Kidney tubule cell (primary cell): ENCODE measurements at regions not wholly inside any gene's neighbourhood (a gene's known extent, or its start where the extent isn't known, plus 50 kb on each side); places are given as distances from the start of the nearest gene placed in this dataset.
"Not testable (repeated sequence)": the region's sequence is repeated elsewhere in the genome, so short reads cannot be mapped to it uniquely, and the experiment has no call there.

ENCODE experiments used
- DNase-seq: peaks from one replicate; pipeline ENCODE4 v3.0.0-alpha.2; 2018; ENCODE audit warnings: low spot score

- peak; percentile 20 for DNase-seq
Observed at GRCh38 chr2:117359266-117359914, 455.1 kb upstream of the DDX18 start.

DNA sequence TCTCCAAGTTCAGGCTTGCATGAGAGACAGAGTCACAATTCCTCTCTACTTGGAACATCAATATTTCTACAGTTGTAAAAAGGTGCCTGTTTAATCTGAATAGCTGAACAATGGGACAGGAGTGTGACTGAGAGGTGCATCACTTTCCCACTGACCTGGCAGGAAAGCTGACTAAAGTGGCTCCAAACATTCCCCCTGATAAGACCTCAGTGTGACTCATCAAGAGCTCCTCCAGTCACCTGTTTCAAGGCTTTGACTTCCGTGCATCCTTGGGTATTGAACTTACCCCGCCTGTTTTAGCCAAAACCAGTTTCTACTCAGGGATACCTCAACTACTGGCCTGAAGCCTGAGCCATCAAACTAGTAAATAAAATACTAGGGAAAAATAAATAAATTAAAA lies 453.9 kb upstream of the DDX18 start:
- DNase-seq, result peak; percentile 79

GRCh38 chr2:117378653-117379052 lies 435.8 kb upstream of the DDX18 start:
- peak; percentile 89 for DNase-seq

DNA sequence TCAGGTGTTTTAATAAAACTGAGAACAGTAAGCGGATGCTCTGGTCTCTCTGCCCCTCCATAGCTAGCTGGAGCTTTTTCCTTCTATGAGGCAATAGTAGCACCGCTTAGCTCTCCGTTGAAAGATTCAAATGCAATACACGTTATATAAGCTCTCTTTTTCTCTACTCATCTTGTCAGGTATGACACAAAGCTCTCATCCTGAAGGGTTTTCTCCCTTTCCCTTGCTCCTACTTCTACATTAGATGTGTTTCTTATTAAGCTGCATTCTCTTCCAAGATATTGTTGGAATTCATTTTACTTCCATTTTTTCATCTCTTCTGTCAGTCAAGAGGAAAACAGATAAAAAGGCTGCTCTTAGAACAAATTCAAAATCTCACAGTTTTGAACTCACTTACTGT lies 434.6 kb upstream of the DDX18 start:
- no peak for DNase-seq

DNA sequence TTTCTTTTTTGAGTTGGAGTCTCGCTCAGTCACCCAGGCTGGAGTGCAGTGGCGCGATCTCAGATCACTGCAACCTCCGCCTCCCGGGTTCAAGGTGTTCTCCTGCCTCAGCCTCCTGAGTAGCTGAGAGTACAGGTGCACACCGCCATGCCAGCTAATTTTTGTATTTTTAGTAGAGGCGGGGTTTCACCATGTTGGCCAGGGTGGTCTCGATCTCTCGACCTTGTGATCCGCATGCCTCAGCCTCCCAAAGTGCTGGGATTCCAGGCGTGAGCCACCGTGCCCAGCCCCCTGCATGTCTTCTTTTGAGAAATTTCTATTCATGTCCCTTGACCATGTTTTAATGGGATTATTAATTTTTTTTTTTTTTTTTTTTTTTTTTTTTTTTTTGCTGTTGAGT lies 430.5 kb upstream of the DDX18 start:
- not testable (repeated sequence) for DNase-seq

DNA sequence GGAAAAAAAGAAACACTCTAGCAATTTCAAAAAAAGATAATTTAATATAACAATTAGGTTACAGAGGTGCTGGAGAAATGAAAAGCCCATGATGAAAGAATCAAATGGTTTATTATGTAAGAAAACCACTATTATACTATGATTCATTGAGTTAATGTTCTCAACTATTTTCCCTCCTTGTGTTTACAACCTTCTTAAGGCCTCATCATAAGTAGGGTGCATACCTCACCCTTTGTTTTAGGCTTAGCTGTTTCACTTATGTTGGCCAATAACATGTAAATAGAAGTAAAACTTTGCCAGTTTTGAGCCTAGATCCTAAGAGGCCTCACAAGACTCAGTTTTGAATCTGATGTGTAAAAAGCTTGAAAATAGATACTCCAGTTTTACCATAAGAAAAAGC lies 418.3 kb upstream of the DDX18 start:
- no peak for DNase-seq

DNA sequence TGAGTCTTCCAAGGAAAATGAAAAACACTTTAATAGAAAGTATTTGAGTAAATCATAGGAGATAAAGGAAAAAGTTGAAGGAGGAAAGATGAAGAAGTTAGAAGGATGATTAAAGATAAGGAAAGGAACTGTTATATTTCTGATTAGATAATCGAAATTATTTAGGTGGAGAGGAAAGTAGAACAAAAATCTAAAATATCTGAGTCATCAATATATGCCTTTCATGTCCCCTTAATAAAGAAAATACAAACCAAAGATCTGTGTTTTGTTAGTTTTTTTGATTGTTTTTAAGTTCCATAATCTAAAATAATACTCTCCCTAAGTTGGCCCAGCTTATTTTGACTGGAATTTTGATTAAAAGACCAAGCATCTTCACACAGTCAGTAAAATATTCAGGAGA lies 412.9 kb upstream of the DDX18 start:
- no peak for DNase-seq

DNA sequence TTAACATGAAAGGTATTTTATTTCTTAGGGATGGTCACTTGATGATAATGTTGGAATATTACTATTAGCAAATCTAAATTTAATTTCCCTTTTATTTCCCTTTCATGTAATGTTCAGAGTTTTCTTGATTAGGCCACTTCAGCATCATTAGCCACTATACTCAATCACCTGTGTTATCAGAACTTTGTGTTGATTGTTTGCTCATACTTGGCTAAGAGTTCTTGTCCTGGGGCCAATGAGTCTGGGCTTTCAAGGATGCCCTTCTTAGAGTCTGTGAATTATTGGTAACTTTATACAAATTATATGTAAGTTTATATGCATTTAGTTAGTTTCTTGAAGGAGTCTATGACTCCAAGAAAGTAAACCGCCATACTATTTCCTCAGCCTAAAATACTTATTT lies 408.0 kb upstream of the DDX18 start:
- no peak for DNase-seq

GRCh38 chr2:117407746-117408145 lies 406.7 kb upstream of the DDX18 start:
- DNase-seq, result no peak

- no peak for DNase-seq
Observed at GRCh38 chr2:117409443-117409842, 405.0 kb upstream of the DDX18 start.

DNA sequence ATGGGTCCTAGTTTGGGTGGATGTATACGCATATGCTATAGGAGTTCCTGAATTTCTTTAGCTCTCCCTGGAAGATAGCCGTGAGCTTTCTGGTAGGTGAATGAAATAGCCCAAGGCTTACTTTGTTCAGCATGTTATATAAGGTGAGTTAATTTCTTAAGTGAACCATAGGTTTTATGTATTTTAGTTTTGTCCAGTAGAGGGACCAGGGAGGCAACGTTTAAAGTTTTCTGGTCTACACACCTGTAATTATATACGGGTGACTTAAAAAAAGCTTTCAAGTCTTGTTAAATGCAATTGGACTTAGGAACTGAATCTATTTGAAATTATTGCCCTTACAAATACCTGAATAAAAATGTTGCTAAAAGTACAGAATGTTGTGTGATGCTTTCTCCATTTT lies 402.5 kb upstream of the DDX18 start:
- DNase-seq, result peak; percentile 5

DNA sequence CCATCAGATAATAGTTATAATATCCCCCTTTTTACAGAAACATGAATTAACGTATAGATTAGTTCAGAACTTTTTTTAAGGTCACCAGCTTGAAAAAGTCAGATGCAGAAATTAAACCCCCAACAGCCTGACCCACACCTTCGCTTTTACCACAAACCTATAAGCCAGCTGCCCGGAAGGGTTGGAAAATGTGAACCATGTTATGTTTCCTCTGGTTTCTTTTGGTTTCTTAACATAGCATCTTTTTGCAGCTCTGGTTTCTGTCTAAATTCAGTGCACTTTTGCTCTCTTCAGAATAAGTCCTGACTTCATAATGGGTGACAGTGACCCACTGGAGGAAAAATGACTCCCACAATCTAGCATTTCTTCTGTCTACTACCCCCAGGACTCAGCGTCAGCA lies 381.7 kb upstream of the DDX18 start:
- DNase-seq, result no peak

GRCh38 chr2:117436697-117437096 lies 377.8 kb upstream of the DDX18 start:
- DNase-seq, result no peak

DNA sequence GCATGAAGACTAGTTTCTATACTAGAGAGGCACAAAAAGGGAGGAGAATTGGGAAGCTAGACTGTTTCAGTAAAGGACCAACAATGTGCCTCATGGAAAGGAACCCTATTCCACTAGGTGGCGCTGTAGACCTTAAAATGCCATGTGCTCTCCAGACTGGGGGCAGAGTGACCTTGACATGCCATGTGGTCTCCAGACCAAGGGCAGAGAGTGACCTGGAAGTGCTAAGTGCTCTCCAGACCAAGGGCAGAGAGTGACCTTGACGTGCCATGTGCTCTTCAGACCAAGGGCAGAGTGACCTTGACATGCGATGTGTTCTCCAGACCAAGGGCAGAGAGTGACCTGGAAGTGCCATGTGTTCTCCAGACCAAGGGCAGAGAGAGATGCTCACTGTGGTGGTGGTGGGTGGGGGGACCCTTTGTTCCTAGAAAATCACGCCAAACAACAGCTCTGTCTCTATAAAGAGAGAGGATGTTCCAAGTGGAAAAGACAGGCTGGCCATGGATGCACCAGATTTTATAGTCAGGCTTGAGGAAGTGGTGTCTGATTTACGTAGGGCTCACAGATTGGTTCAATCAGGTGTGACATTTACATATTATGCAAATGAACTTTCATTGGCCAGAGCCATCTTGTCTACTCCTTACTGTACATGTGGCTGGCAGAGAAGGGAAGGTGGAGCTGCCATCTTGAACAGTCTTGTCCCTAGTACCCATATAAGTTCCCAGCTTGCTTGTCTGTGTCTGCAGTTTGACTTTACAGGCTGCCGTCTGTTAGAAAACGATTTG lies 344.0 kb upstream of the DDX18 start:
- peak; percentile 34 for DNase-seq

DNA sequence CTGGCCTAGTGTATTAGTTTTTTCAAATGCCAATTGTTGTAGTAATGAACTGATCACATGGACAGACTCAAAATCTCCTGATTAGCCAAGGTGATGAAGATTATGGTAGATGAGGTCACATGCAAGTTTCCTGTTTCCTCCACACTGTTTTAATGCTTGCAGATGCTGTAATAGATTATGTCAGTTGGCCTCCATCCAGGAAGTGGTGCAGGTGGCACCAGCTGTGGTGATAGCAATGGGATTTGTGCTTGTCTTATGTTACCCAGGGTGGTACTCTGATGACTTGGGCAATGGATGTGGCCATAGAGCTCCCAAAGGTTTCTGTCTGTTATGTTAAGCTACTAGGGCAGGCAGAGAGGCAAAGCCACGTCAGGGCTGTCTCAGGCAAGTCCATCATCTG lies 332.9 kb upstream of the DDX18 start:
- no peak for DNase-seq

- no peak for DNase-seq
Observed at GRCh38 chr2:117485588-117485987, 328.9 kb upstream of the DDX18 start.

DNA sequence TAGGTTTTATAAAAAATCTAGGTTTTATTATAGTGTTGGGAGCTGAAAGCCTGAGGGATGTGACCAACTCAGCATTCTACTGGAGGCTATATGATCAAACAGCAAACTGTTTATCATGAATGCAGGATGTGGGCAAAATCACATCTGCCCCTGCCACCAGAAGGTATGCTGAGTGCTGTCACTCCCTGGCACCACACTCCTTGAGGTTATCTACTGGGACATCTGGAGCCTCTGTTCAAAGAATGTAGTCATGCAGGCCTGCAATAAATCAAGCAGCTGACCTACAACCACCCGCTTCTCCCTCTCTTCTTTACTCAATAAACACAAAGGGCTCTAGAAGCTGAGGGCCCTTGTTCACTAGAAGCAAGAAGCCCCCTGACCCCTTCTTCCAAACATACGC lies 328.4 kb upstream of the DDX18 start:
- no peak for DNase-seq

DNA sequence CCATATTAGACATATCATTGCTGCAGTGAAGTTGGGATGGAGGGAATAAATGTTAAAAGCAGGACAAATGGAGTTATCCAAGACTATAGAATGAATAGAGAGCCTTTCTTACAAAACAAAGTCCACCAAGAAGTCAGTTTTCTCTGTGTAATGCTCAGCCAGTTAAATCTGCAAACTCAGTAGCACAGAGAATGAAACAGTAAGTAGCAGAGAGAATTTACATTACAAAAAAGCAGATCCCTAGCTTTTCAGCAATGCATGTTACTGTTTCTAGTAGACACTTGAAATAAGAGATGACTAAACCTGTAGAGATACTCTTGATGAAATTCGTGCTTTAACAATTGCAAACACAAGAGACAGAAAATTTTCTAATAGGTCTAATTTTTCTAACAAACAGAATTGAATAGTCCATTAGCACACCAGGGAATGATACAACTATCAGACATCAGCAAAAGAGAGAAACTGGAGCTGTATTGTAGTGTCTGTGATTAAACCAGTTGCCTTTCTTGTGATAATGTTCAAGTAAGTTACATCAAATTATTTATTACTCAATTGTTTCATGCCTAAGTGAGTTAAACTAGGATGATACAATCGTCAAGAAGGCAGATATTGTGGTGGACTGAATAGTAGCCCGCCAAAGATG lies 322.2 kb upstream of the DDX18 start:
- DNase-seq, result no peak

- no peak for DNase-seq
Observed at GRCh38 chr2:117500721-117501120, 313.8 kb upstream of the DDX18 start.

GRCh38 chr2:117502121-117502520 lies 312.4 kb upstream of the DDX18 start:
- DNase-seq, result no peak

DNA sequence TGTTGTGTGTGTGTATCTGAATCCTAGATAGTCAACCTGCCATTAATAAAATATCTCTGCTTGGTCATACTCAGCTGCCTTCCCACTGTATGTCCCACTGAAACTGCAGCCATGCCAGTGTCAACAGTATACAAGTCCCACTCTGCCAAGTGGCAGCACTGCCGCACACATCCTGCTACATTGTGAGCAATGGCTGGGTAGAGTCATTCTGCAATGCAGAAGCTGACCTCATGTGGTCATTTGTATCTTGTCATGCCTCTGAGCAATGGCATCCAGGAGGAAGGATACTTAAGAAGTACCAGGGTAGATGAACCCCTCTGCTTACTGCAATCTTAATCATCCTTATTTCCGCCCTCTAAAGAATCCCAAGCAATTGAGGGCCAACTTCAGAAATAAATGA lies 302.2 kb upstream of the DDX18 start:
- no peak for DNase-seq

- DNase-seq, result no peak
Observed at GRCh38 chr2:117514371-117514770, 300.1 kb upstream of the DDX18 start.

GRCh38 chr2:117519238-117519637 lies 295.3 kb upstream of the DDX18 start:
- DNase-seq, result no peak
